Mesenchymal stem cell (in vitro differentiated cells and primary cell): ENCODE measurements at regions not wholly inside any gene's neighbourhood (a gene's known extent, or its start where the extent isn't known, plus 50 kb on each side); places are given as distances from the start of the nearest gene placed in this dataset.
A peak's percentile ranks its signal among the peaks of the same experiment; 100 is the strongest.

Source experiments
- DNase-seq: peaks from one replicate; pipeline ENCODE4 v3.0.0-alpha.2; 2013
- H2AFZ ChIP-seq: one replicate; pipeline ENCODE4 v1.6.1; 2013; ENCODE audit warnings: low read depth, mild to moderate bottlenecking, control low read depth, inconsistent platforms, low read length, moderate library complexity
- H2AK5ac ChIP-seq: 2 replicates; pipeline ENCODE4 v1.6.1; 2013; ENCODE audit warnings: low read length, moderate library complexity, mild to moderate bottlenecking, inconsistent platforms; ENCODE audit not compliant: severe bottlenecking
- H2BK120ac ChIP-seq: one replicate; pipeline ENCODE4 v1.6.1; 2013; ENCODE audit warnings: low read depth, mild to moderate bottlenecking, inconsistent platforms, low read length, moderate library complexity
- H2BK12ac ChIP-seq, 2 experiments: one replicate each; pipeline ENCODE4 v1.6.1; 2013; ENCODE audit warnings: inconsistent platforms in 2 of 2, low read length in 2 of 2, mild to moderate bottlenecking in 2 of 2, moderate library complexity in 2 of 2, control low read depth in 1 of 2
- H2BK15ac ChIP-seq: one replicate; pipeline ENCODE4 v1.6.1; 2013; ENCODE audit warnings: mild to moderate bottlenecking, low read depth, inconsistent platforms; ENCODE audit not compliant: poor library complexity, severe bottlenecking
- H2BK5ac ChIP-seq: 2 replicates; pipeline ENCODE4 v1.6.1; 2013; ENCODE audit warnings: low read depth, mild to moderate bottlenecking, low read length, control low read depth, inconsistent platforms; ENCODE audit not compliant: poor library complexity, severe bottlenecking
- H3K14ac ChIP-seq, 2 experiments: one replicate each; pipeline ENCODE4 v1.6.1; 2013; ENCODE audit warnings: inconsistent platforms in 2 of 2, low read length in 2 of 2, control low read depth in 1 of 2, mild to moderate bottlenecking in 1 of 2, moderate library complexity in 1 of 2
- H3K18ac ChIP-seq, 2 experiments: one replicate each; pipeline ENCODE4 v1.6.1; 2013; ENCODE audit warnings: inconsistent platforms in 2 of 2, low read length in 2 of 2, control low read depth in 1 of 2, low read depth in 1 of 2, mild to moderate bottlenecking in 1 of 2
- H3K23ac ChIP-seq, 2 experiments: one replicate each; pipeline ENCODE4 v1.6.1; 2013; ENCODE audit warnings: inconsistent platforms in 2 of 2, low read length in 2 of 2, mild to moderate bottlenecking in 2 of 2, moderate library complexity in 2 of 2, control low read depth in 1 of 2
- H3K27ac ChIP-seq: 2 replicates; pipeline ENCODE4 v1.5.1; 2013; ENCODE audit warnings: mild to moderate bottlenecking, moderate library complexity, low read length, control low read depth, inconsistent platforms; ENCODE audit not compliant: poor library complexity, severe bottlenecking
- H3K27me3 ChIP-seq, 2 experiments: 2 replicates each; pipeline versions ENCODE4 v1.6.1 to v1.7.0; 2013; ENCODE audit warnings: low read length in 2 of 2, mild to moderate bottlenecking in 2 of 2, moderate library complexity in 2 of 2, control low read depth in 1 of 2, inconsistent platforms in 1 of 2; ENCODE audit not compliant: control insufficient read depth in 1 of 2, insufficient read depth in 1 of 2
- H3K36me3 ChIP-seq, 2 experiments: 2 replicates each; pipeline versions ENCODE4 v1.6.1 to v1.7.0; 2013; ENCODE audit warnings: low read length in 2 of 2, control low read depth in 1 of 2, inconsistent platforms in 1 of 2, low read depth in 1 of 2, mild to moderate bottlenecking in 1 of 2; ENCODE audit not compliant: insufficient read depth in 2 of 2, control insufficient read depth in 1 of 2
- H3K4ac ChIP-seq, 2 experiments: one replicate each; pipeline ENCODE4 v1.6.1; 2013; ENCODE audit warnings: inconsistent platforms in 2 of 2, low read length in 2 of 2, mild to moderate bottlenecking in 2 of 2, moderate library complexity in 2 of 2, control low read depth in 1 of 2, low read depth in 1 of 2
- H3K4me1 ChIP-seq: 2 replicates; pipeline ENCODE4 v1.6.1; 2013; ENCODE audit warnings: low read depth, low read length, control low read depth; ENCODE audit not compliant: control insufficient read depth, insufficient read depth
- H3K4me2 ChIP-seq: 2 replicates; pipeline ENCODE4 v1.6.1; 2013; ENCODE audit warnings: low read length, mild to moderate bottlenecking, inconsistent platforms; ENCODE audit not compliant: poor library complexity, severe bottlenecking
- H3K4me3 ChIP-seq, 2 experiments: 2 replicates each; pipeline versions ENCODE4 v1.5.1 to v1.7.0; 2013; ENCODE audit warnings: low read length in 2 of 2, mild to moderate bottlenecking in 2 of 2, control low read depth in 1 of 2, low read depth in 1 of 2; ENCODE audit not compliant: insufficient read depth in 1 of 2
- H3K79me1 ChIP-seq: replicated peaks from 2 replicates; pipeline ENCODE4 v1.6.1; 2013; ENCODE audit warnings: mild to moderate bottlenecking, control low read depth, low read length, inconsistent platforms; ENCODE audit not compliant: poor library complexity, severe bottlenecking
- H3K9ac ChIP-seq: 2 replicates; pipeline ENCODE4 v1.7.0; 2013; ENCODE audit warnings: mild to moderate bottlenecking, low read length, moderate library complexity
- H3K9me3 ChIP-seq: 2 replicates; pipeline ENCODE4 v1.7.0; 2013; ENCODE audit warnings: mild to moderate bottlenecking, low read length; ENCODE audit not compliant: control insufficient read depth
- H4K8ac ChIP-seq: one replicate; pipeline ENCODE4 v1.6.1; 2013; ENCODE audit warnings: inconsistent platforms, mild to moderate bottlenecking, low read length, moderate library complexity
- H4K91ac ChIP-seq: one replicate; pipeline ENCODE4 v1.6.1; 2013; ENCODE audit warnings: mild to moderate bottlenecking, low read length, inconsistent platforms
- WGBS: methylation state at CpG from one replicate; pipeline ENCODE4 v1.1.7; 2013; ENCODE audit warnings: mixed read lengths; 5-methylcytosine and 5-hydroxymethylcytosine counted together

DNA sequence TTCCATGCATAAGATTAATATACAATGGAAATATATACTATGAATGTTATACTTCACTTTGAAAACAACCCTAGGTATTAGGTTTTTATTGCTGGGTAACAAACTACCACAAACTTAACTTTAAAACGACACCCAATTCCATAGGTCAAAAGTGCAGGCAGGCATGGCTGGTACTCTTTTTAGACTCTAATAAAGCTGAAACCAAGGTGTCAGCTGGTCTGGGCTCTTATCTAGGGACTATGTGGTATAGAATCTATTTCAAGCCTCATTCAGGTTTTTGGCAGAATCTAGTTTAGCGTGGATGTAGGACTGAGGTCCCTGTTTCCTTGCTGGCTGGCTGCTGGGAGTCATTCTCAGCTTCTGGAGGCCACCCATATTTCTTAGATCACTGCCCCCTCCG lies 65.0 kb upstream of the TMEM168 start:
- Histone ChIP-seq H4K8ac (no peak overlapping the region), H4K91ac (no peak overlapping the region), H3K9ac (no peak overlapping the region), H3K4me3 (no peak overlapping the region), H3K18ac (no peak overlapping the region), H2AFZ (no peak overlapping the region), H3K27me3 (no peaks in the 10 kb centered on the region), H2BK12ac (no peak overlapping the region), H2BK5ac (peak overlapping the region; percentile 31), H3K36me3 (peaks cover 0 to 3% of the 10 kb centered on the region in 2 experiments), H2BK15ac (no peak overlapping the region), H3K14ac (no peak overlapping the region), H3K9me3 (peaks cover 4% of the 10 kb centered on the region), H3K4me2 (no peak overlapping the region), H3K27ac (no peak overlapping the region), H3K79me1 (peaks cover 12% of the 10 kb centered on the region), H3K4me1 (no peaks in the 10 kb centered on the region), H3K23ac (no peak overlapping the region), H3K4ac (no peak overlapping the region), H2AK5ac (no peak overlapping the region), H2BK120ac (no peak overlapping the region)
- no peak for DNase-seq
- 92% methylated on average over 1 of the region's 3 CpGs for WGBS

DNA sequence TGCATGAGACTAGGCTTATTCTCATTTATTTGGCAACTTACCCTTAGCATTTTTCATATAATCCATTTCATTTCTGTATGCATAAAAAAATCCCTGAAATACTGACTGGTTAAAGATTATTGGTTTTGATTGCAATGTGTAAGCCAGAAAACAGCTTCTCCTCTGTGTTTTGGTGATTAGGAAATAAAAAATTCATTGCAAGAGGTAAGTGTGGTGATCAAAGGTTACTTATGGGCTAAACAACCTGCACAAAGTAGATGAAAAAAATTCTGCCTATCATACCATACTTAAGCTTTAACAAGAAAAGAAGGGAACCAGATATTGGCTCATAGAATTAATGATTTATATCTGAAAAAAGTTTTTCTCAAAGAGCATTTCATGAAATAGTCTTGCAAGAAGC lies 64.0 kb upstream of the TMEM168 start:
- no peak overlapping the region for H3K23ac ChIP-seq

DNA sequence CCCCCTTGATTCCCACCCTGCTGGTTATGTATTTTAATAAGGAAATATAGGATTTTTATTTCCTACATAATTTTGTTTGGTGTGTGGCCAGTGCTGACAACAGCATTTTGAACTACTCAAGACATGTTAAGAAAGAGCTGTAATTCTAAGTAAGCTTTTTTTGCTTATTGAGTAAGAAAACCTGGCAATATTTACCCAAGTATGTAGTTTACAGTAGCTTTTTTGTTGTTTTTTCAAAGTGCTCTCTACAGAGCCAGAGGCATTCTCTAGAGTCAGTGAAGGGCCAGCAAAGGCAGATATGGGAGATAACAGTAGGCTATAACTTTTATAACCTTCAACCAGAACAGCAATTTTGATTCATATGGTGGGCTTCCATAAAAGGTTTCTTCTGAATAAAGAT lies 63.2 kb upstream of the TMEM168 start:
- no peak overlapping the region for H4K8ac ChIP-seq
- H3K18ac ChIP-seq: no peak overlapping the region
- H3K4me2 ChIP-seq: no peak overlapping the region

More for the DNA sequence above, 64.0 kb upstream of the TMEM168 start:
- Histone ChIP-seq H3K27me3 (no peaks in the 10 kb centered on the region), H3K18ac (no peak overlapping the region), H3K27ac (no peak overlapping the region), H3K9me3 (peaks cover 4% of the 10 kb centered on the region), H3K4me3 (no peak overlapping the region), H2BK5ac (no peak overlapping the region), H2AK5ac (no peak overlapping the region), H3K9ac (no peak overlapping the region), H4K8ac (no peak overlapping the region), H2BK12ac (no peak overlapping the region), H2AFZ (no peak overlapping the region), H3K36me3 (peaks cover 0 to 3% of the 10 kb centered on the region in 2 experiments), H3K14ac (no peak overlapping the region), H3K79me1 (peaks cover 14% of the 10 kb centered on the region), H3K4me2 (no peak overlapping the region), H3K4me1 (no peaks in the 10 kb centered on the region), H2BK120ac (no peak overlapping the region), H3K4ac (no peak overlapping the region), H2BK15ac (no peak overlapping the region), H4K91ac (no peak overlapping the region)
- no peak for DNase-seq

DNA sequence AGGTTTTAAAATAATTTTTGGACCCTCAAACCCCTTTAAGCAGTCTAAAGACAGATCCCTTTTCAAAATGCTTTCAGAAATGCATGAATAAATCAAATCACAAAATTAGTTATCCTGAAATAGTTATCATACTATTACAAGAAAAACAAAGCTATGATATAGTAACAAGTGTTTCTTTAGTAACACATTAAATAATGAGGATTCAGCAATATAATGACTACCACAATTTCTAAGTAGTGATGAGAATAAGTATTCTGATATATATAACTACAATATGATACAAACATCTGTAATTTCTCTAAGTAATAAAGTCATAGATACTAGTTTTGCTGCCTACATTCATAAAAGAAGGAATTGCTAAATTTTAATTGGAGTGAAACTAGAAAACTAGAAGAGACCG lies 53.0 kb upstream of the TMEM168 start:
- H2BK15ac ChIP-seq: no peak overlapping the region
- H3K9me3 ChIP-seq: no peaks in the 10 kb centered on the region
- H2BK5ac ChIP-seq: no peak overlapping the region
- WGBS: 95% methylated on average over 1 of the region's 1 CpG
- no peak overlapping the region for H2BK120ac ChIP-seq
- H2AK5ac ChIP-seq: no peak overlapping the region
- no peak overlapping the region for H3K18ac ChIP-seq
- no peak for DNase-seq
- no peak overlapping the region for H4K91ac ChIP-seq
- H2AFZ ChIP-seq: no peak overlapping the region
- peaks cover 10% of the 10 kb centered on the region for H3K79me1 ChIP-seq
- no peaks in the 10 kb centered on the region for H3K27me3 ChIP-seq
- H3K14ac ChIP-seq: no peak overlapping the region
- no peak overlapping the region for H3K4ac ChIP-seq
- H3K4me1 ChIP-seq: no peaks in the 10 kb centered on the region
- no peak overlapping the region for H3K4me2 ChIP-seq
- no peak overlapping the region for H4K8ac ChIP-seq
- no peaks in the 10 kb centered on the region for H3K36me3 ChIP-seq
- no peak overlapping the region for H3K9ac ChIP-seq
- H2BK12ac ChIP-seq: no peak overlapping the region
- H3K4me3 ChIP-seq: no peak overlapping the region
- H3K27ac ChIP-seq: no peak overlapping the region
- no peak overlapping the region for H3K23ac ChIP-seq

More for the DNA sequence above, 63.2 kb upstream of the TMEM168 start:
- no peak overlapping the region for H2BK12ac ChIP-seq
- H2BK5ac ChIP-seq: no peak overlapping the region
- H4K91ac ChIP-seq: no peak overlapping the region
- H2BK120ac ChIP-seq: no peak overlapping the region
- peaks cover 2 to 3% of the 10 kb centered on the region in 2 experiments for H3K36me3 ChIP-seq
- no peak overlapping the region for H3K4me3 ChIP-seq
- no peak overlapping the region for H2BK15ac ChIP-seq
- H3K9ac ChIP-seq: no peak overlapping the region
- H3K4me1 ChIP-seq: no peaks in the 10 kb centered on the region
- no peak overlapping the region for H2AK5ac ChIP-seq
- H3K9me3 ChIP-seq: peaks cover 4% of the 10 kb centered on the region
- no peaks in the 10 kb centered on the region for H3K27me3 ChIP-seq
- no peak overlapping the region for H3K27ac ChIP-seq
- H2AFZ ChIP-seq: no peak overlapping the region
- DNase-seq: no peak
- H3K23ac ChIP-seq: no peak overlapping the region
- peaks cover 13% of the 10 kb centered on the region for H3K79me1 ChIP-seq
- no peak overlapping the region for H3K14ac ChIP-seq
- no peak overlapping the region for H3K4ac ChIP-seq
